ENCODE measurements at regions not wholly inside any gene's neighbourhood (a gene's known extent, or its start where the extent isn't known, plus 50 kb on each side); places are given as distances from the start of the nearest gene placed in this dataset.
A peak's percentile ranks its signal among the peaks of the same experiment; 100 is the strongest.

- Histone ChIP-seq H3K27me3 (replicated peaks in 1 of 2; ENCODE audit: control insufficient read depth in 2 of 2, insufficient read depth in 2 of 2, low read length in 1 of 2) (no peaks in the 10 kb centered on the region; a peak in 1 of 4 replicates), H3K9ac (ENCODE audit: control insufficient read depth, insufficient read depth, low read length) (no peak overlapping the region), H4K20me1 (ENCODE audit: control insufficient read depth, insufficient read depth) (peaks cover 5% of the 10 kb centered on the region; the same call in 1 of the 2 replicates), H3K4me3 (no peak overlapping the region), H3K36me3 (ENCODE audit: control insufficient read depth in 2 of 2, insufficient read depth in 2 of 2, low read length in 1 of 2) (no peaks in the 10 kb centered on the region), H3K9me3 (replicated peaks; ENCODE audit: control insufficient read depth, insufficient read depth, low read length) (no peaks in the 10 kb centered on the region; the same call in 2 of the 3 replicates), H3K4me2 (ENCODE audit: control insufficient read depth, insufficient read depth) (peak overlapping the region; percentile 69), H2AFZ (ENCODE audit: control insufficient read depth, low read depth, low read length) (peak overlapping the region; percentile 6), H3K79me2 (ENCODE audit: control insufficient read depth, insufficient read depth, low read length) (no peaks in the 10 kb centered on the region), H3K4me1 (ENCODE audit: control insufficient read depth, insufficient read depth, low read length) (peaks cover 19% of the 10 kb centered on the region), H3K27ac (ENCODE audit: control insufficient read depth, insufficient read depth) (no peak overlapping the region; the same call in 1 of the 2 replicates)
- peak; percentile 99 for ATAC-seq
- CTCF ChIA-PET, result interaction anchor here (1.4 kb wide), 1 partner anchor 15 kb away, joined by 5 read pairs; no protein-coding TSS in a partner anchor
- POLR2A ChIA-PET, result interaction anchor here (1.3 kb wide), 1 partner anchor 19 kb away, joined by 3 read pairs; no protein-coding TSS in a partner anchor
- WGBS (ENCODE audit: insufficient coverage, insufficient replicate concordance, low lambda C conversion rate, missing lambda C conversion rate), result 14% methylated on average over 13 of the region's 13 CpGs
- BruUV-seq (replicated peaks), result no TSS peak
- RAD21 ChIA-PET (ENCODE audit: unreplicated experiment), result interaction anchor here (0.7 to 1.5 kb wide), 8 partner anchors 16 to 191 kb away, joined by 3 to 10 read pairs (median 3); no protein-coding TSS in a partner anchor
- in situ Hi-C loops (cut with MboI), result no loop called here
- DNase-seq (ENCODE audit: low read depth, low spot score), result peak; percentile 78
- SMC1A ChIA-PET (ENCODE audit: uncharacterized antibody, unreplicated experiment), result interaction anchor here (0.7 to 2.0 kb wide), 11 partner anchors 9 to 192 kb away, joined by 3 to 7 read pairs (median 3); no protein-coding TSS in a partner anchor
- intact Hi-C loops (cut with micrococcal nuclease; ENCODE audit: unreplicated experiment), result loop anchor here (2.0 kb wide), 1 partner anchor 19 kb away; no protein-coding TSS in a partner anchor
- FAIRE-seq, result peak; percentile 92
- TF ChIP-seq IKZF2 (IDR thresholded peaks at IDR 0.05) (peak; percentile 74 to 82; a peak in 3 of 4 replicates), WRNIP1 (IDR thresholded peaks at IDR 0.05; ENCODE audit: borderline replicate concordance, low read depth, low read length) (no peak), CREM (IDR thresholded peaks at IDR 0.05; ENCODE audit: low read depth) (peak; percentile 45; the same call in 1 of the 2 replicates), EZH2 (IDR thresholded peaks at IDR 0.05; ENCODE audit: borderline replicate concordance, control insufficient read depth, low read depth, low read length) (no peak), ELK1 (IDR thresholded peaks at IDR 0.05; ENCODE audit: low read depth, low read length) (0 out of 2 replicates have a peak, but pooled peaks have one; percentile 32), TARDBP (IDR thresholded peaks at IDR 0.05; ENCODE audit: borderline replicate concordance) (0 out of 2 replicates have a peak, but pooled peaks have one; percentile 51), NR2F1 (conservative IDR thresholded peaks at IDR 0.05) (peak; percentile 58), CBFB (IDR thresholded peaks at IDR 0.05; ENCODE audit: low read depth) (peak; percentile 33; the same call in 1 of the 2 replicates), FOXM1 (IDR thresholded peaks at IDR 0.05; ENCODE audit: low read depth, low read length) (0 out of 2 replicates have a peak, but pooled peaks have one; percentile 19), REST (IDR thresholded peaks at IDR 0.05; ENCODE audit: low read depth, low read length) (no peak), CHD1 (IDR thresholded peaks at IDR 0.05; ENCODE audit: low read depth, low read length) (no peak), KLF5 (IDR thresholded peaks at IDR 0.05; ENCODE audit: partially characterized antibody) (no peak), IRF4 (IDR thresholded peaks at IDR 0.05; ENCODE audit: low read depth, low read length) (peak; percentile 47; the same call in 1 of the 2 replicates), RELB (IDR thresholded peaks at IDR 0.05; ENCODE audit: low read depth) (peak; percentile 47; the same call in 1 of the 2 replicates), CREB1 (IDR thresholded peaks at IDR 0.05; ENCODE audit: low read depth) (no peak), TBL1XR1 (IDR thresholded peaks at IDR 0.05; ENCODE audit: low read depth, low read length) (peak; percentile 71; the same call in 1 of the 2 replicates), IKZF1 (conservative IDR thresholded peaks at IDR 0.05) (peak; percentile 78)
These were observed 202.5 kb upstream of the TLE3 start for GRCh38 chr15:70299931-70300869.
